GM21723 (cell line): ENCODE measurements at regions not wholly inside any gene's neighbourhood (a gene's known extent, or its start where the extent isn't known, plus 50 kb on each side); places are given as distances from the start of the nearest gene placed in this dataset.

Experiments used
- ATAC-seq: cut with Tn5 transposase; IDR thresholded peaks from one replicate; pipeline ENCODE4 v1.9.1; 2021; ENCODE audit warnings: mild to moderate bottlenecking, moderate library complexity; ENCODE audit not compliant: unreplicated experiment

GRCh38 chr4:182973511-182973911 is 56.3 kb upstream of the DCTD start:
- no peak for ATAC-seq

- ATAC-seq: no peak
These were observed 54.5 kb upstream of the DCTD start for GRCh38 chr4:182971702-182972101.

GRCh38 chr4:182969651-182970279 is 52.6 kb upstream of the DCTD start:
- peak; percentile 75 for ATAC-seq

GRCh38 chr4:182968917-182969650 is 51.9 kb upstream of the DCTD start:
- peak; percentile 61 for ATAC-seq

GRCh38 chr4:182967403-182967802 is 50.2 kb upstream of the DCTD start:
- no peak for ATAC-seq
